GM18498 (cell line): ENCODE measurements at regions not wholly inside any gene's neighbourhood (a gene's known extent, or its start where the extent isn't known, plus 50 kb on each side); places are given as distances from the start of the nearest gene placed in this dataset.
"Not testable (repeated sequence)": the region's sequence is repeated elsewhere in the genome, so short reads cannot be mapped to it uniquely, and the experiment has no call there.

Experiments used
- ATAC-seq: cut with Tn5 transposase; IDR thresholded peaks from one replicate; pipeline ENCODE4 v1.9.1; 2021; ENCODE audit warnings: mild to moderate bottlenecking, moderate library complexity; ENCODE audit not compliant: unreplicated experiment

- ATAC-seq: no peak
These were observed 491.1 kb upstream of the TSHZ3 start for GRCh38 chr19:31840371-31840770.

DNA sequence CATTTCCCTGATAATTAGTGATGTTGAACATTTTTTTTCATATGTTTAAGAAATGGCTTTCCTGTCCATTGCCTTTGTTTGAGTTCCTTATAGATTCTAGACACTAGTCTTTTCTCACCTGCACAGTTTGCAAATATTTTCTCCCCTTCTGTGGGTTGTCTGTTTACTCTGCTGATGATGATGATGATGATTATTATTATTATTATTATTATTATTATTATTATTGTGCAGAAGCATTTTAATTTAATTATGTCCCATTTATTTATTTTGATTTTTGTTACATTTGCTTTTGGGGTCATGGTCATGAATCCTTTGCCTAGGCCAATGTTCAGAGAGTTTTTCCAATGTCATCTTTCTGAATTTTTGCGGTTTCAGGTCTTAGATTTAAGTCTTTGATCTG lies 492.5 kb upstream of the TSHZ3 start:
- no peak for ATAC-seq

DNA sequence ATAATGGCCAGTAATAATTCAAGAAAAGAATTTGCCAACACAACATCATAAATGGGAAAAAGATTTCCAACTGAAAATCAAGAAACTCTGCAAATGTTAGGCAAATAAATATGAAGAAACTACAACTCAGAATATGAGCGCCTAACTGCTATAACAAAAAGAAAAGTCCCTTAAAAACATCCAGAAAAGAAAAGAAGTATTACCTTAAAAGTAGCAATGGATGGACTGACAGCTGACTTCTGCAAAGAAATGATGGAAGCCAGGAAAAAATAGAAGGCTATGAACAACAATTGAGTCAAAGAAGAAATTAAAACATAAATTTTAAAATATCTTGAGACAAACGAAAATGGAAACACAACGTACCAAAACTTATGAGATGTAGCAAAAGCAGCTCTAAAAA lies 482.3 kb upstream of the ZNF507 start:
- ATAC-seq: no peak

DNA sequence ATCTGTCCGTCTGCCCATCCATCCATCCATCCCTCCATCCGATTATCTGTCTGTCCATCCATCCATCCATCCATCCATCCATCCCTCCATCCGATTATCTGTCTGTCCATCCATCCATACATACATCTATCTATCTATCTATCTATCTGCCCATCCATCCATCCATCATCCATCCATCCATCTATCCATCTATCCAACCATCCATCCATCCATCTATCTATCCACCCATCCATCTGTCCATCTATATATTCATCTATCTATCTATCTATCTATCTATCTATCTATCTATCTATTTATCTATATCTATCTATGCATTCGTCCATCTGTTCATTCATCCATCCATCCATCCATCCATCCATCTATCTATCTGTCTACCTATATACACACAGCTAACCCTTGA lies 471.1 kb upstream of the ZNF507 start:
- ATAC-seq: no peak

DNA sequence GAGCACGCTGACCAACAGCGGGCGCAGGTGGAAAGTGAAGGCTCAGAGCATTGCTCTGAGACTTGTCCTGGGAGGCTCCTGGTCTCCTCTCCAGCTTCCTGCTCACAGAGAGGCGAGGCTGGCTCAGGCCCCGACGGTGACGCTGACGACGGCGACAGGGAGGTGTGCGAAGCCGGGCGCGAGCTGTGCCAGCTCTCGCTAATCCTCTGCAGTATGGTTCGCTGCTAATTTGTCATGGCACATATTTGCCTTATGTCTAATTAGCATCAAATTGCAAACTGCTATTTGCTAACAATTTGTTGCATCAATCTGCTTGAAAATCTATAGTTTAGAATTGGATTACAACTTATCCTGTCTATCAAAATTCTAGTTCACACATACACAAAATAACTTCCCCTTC lies 469.8 kb upstream of the ZNF507 start:
- ATAC-seq: no peak

DNA sequence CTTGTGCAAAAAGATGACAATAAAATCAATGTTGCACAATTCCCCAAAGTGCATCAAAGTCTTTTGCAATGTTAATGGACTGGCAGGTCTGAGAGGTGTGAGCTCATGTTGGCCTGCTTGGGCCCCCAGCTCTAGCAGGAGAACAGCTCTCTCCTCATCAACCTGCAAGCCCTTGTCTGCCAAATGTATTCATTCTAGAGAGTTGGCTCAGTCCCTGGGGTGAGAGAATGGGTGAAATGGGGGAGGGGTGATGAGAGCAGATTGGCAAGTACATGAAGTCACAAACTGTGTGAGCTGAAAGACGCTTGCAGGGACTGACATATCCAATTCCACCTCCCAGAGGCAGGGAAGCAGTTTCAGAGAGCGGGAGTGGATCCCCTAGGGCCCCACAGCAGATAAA lies 465.1 kb upstream of the ZNF507 start:
- no peak for ATAC-seq

GRCh38 chr19:31881988-31882387 lies 463.4 kb upstream of the ZNF507 start:
- no peak for ATAC-seq

DNA sequence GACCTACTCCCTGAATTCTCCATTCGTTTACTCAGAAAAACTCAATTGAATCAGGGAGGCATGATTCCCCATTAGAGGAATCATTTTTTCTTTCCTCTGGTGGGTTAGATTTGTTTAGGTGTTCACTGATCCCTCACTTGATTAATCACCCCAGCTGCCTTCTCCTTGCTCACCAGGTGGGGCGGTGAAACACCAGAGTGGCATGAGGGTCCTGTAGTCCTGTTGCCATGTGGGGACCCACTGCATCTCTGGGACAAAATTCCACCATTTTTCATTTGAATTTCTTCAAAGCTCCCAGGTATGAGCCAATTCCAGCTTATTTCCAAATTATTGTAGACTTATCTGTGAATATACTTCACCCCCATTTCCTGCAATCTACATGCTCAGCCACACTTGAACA lies 462.7 kb upstream of the ZNF507 start:
- ATAC-seq: no peak

- no peak for ATAC-seq
These were observed 462.0 kb upstream of the ZNF507 start for GRCh38 chr19:31883296-31883990.

DNA sequence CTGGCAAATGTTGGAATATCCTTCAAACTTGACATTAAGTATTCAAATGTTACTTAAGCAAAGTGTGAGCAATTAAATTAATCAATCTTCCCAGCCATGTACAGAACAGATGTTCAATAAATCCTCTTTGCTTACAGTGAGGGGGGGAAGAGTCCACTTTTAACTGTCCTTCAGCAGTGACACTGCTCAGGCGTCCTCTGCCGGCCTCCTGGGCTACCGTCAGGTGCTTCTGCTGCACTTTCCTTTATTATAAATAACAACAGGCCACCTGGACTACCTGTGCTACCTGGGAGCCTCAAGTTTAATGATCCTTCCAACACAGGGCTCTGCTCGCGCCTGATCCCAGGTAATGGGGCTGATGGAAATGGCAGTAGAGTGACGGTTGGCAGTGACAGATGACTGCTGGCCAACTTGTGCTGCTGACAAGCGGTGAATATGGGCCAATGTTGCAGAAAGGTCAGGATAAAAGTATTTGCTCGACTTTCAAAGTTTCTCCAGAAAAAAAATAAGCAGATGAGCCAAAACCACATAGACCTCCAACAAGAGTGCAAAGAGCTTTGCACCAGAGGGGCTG lies 460.0 kb upstream of the ZNF507 start:
- no peak for ATAC-seq

GRCh38 chr19:31890230-31890629 lies 455.2 kb upstream of the ZNF507 start:
- ATAC-seq: no peak

GRCh38 chr19:31892060-31892459 lies 453.4 kb upstream of the ZNF507 start:
- no peak for ATAC-seq

- ATAC-seq: not testable (repeated sequence)
These were observed 451.9 kb upstream of the ZNF507 start for GRCh38 chr19:31893491-31893890.

- ATAC-seq: no peak
These were observed 451.0 kb upstream of the ZNF507 start for GRCh38 chr19:31894451-31894850.

DNA sequence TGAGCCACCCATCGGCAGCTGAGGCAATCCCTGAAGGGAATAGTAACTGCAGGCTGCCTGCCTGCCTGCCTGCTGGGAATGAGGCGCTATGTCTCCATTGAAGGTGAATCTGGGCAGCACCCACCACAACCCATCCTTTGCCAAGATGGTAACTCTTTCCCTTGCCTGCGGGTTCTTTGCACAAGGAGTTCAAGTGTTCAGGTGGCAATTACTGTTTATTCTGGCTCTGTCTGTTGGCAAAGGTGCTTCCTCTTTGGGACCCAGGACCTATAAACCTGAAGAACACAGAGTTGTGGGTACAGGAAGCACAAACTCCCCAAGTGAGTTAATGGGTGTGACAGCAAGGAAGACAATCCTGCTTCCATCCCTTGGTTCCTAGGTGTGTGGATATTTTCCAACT lies 448.1 kb upstream of the ZNF507 start:
- ATAC-seq: no peak

GRCh38 chr19:31900991-31901390 lies 444.4 kb upstream of the ZNF507 start:
- ATAC-seq: no peak

DNA sequence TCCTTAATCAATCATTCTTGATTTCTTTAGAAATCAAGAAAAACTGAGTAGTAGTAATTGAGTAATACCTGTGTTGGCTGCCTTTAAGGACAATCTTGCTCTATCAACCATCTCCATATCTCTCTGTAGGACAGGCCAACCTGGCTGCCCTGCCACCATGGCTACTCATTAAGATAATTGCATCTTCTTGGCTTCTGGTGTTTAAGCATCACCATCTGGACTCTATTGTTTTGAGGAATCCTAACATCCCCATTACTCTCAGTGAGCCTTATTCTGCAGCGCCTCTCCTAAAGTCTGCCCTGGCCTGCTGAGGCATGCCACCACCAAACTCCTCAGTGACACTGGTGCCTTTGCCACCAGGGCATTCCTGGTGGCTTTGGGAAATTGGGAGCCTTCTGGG lies 442.6 kb upstream of the ZNF507 start:
- ATAC-seq: no peak

- no peak for ATAC-seq
These were observed 441.4 kb upstream of the ZNF507 start for GRCh38 chr19:31903979-31904378.

GRCh38 chr19:31906111-31906871 lies 439.1 kb upstream of the ZNF507 start:
- ATAC-seq: no peak

- ATAC-seq: no peak
These were observed 437.7 kb upstream of the ZNF507 start for GRCh38 chr19:31907661-31908060.

DNA sequence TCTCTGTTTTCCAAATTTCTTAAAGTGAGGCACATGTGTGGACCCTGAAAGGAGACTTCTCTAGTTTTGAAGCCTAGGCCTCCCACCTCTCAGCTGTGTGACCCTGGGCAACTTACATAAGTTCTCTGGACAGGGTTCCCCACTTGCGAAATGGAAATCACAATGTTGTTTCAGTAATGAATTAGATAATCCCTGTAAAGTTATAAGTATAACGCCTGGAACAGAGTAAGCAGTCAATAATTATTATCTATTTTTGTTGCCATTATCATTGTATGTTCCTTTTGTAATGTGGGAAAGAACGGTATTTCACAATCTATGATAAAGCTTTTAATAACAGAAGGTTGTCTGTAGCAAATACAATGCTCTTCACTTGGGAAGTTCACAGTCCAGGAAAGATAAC lies 437.3 kb upstream of the ZNF507 start:
- ATAC-seq: no peak

- ATAC-seq: no peak
These were observed 436.7 kb upstream of the ZNF507 start for GRCh38 chr19:31908496-31909225.
